ENCODE measurements at regions not wholly inside any gene's neighbourhood (a gene's known extent, or its start where the extent isn't known, plus 50 kb on each side); places are given as distances from the start of the nearest gene placed in this dataset.

- DNase-seq (ENCODE audit: low read depth in 2 of 2), result no peak
- TF ChIP-seq, protein P1, sequence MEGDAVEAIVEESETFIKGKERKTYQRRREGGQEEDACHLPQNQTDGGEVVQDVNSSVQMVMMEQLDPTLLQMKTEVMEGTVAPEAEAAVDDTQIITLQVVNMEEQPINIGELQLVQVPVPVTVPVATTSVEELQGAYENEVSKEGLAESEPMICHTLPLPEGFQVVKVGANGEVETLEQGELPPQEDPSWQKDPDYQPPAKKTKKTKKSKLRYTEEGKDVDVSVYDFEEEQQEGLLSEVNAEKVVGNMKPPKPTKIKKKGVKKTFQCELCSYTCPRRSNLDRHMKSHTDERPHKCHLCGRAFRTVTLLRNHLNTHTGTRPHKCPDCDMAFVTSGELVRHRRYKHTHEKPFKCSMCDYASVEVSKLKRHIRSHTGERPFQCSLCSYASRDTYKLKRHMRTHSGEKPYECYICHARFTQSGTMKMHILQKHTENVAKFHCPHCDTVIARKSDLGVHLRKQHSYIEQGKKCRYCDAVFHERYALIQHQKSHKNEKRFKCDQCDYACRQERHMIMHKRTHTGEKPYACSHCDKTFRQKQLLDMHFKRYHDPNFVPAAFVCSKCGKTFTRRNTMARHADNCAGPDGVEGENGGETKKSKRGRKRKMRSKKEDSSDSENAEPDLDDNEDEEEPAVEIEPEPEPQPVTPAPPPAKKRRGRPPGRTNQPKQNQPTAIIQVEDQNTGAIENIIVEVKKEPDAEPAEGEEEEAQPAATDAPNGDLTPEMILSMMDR (IDR thresholded peaks at IDR 0.05; ENCODE audit: low read depth, low read length), result no peak
- H3K4me3 ChIP-seq (replicated peaks in 1 of 2; ENCODE audit: low read depth in 2 of 2, low read length in 2 of 2), result no peak overlapping the region
Observed at GRCh38 chr11:71383461-71383860, 64.7 kb downstream of the DHCR7 start.

- TF ChIP-seq, protein P1 (IDR thresholded peaks at IDR 0.05; ENCODE audit: low read depth, low read length), result no peak
- no peak overlapping the region for H3K4me3 ChIP-seq (replicated peaks in 1 of 2; ENCODE audit: low read depth in 2 of 2, low read length in 2 of 2)
- no peak for DNase-seq (ENCODE audit: low read depth in 2 of 2)
Observed at GRCh38 chr11:71381781-71382505, 66.2 kb downstream of the DHCR7 start.

DNA sequence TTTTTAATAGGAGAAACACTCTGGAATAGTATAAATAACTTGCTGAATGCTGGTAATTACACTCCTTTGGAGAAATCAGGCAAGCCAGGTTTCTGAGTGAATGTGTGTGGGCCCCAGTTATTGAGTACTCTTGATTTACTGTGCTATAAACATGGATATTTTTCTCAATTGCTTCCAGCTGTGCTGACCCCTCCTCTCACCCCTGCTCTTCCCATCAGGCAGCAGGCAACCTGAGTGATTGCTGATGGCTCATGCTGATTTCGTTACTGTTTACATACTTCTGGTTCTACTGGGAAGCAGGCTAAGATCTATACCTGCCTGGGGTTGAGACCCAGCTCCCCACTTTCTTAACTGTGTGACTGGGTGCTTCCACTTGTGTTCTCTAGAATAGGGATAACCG, 68.5 kb downstream of the DHCR7 start:
- no peak for DNase-seq (ENCODE audit: low read depth in 2 of 2)
- H3K4me3 ChIP-seq (replicated peaks in 1 of 2; ENCODE audit: low read depth in 2 of 2, low read length in 2 of 2), result no peak overlapping the region
- TF ChIP-seq, protein P1 (IDR thresholded peaks at IDR 0.05; ENCODE audit: low read depth, low read length), result no peak

DNA sequence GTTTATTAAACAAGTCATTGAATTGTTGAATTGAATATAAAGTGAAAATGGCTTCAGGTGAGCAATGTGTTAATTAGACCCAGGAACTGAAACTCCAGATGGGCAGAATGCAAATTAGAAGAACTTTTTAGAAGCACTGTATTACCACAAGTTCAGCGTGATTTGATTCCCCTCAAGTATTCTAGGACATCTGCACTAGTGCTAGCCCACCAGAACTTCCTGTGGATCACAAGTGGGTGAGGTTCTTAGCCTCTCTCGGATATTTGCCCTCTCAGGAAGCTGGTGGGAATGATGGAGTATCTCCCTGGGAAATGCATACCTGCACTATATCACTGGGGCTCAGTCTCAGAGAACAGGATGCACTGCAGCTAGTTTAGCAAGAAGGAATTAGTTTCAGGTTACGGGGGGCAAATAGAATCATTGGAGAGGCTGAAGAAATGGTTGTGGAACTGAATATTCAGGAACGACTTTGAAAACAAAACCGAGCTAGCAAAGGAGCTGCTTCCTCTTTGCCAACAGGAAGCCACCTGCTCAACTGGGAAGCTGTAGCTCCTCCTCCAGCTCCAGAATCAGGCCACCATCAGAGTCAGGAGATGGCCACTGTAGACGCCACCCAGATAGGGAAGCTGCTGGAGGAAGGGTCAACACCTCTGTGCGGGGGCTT, 74.3 kb downstream of the DHCR7 start:
- TF ChIP-seq, protein P1 (IDR thresholded peaks at IDR 0.05; ENCODE audit: low read depth, low read length), result no peak
- H3K4me3 ChIP-seq (replicated peaks in 1 of 2; ENCODE audit: low read depth in 2 of 2, low read length in 2 of 2), result no peak overlapping the region
- DNase-seq (ENCODE audit: low read depth in 2 of 2), result no peak

DNA sequence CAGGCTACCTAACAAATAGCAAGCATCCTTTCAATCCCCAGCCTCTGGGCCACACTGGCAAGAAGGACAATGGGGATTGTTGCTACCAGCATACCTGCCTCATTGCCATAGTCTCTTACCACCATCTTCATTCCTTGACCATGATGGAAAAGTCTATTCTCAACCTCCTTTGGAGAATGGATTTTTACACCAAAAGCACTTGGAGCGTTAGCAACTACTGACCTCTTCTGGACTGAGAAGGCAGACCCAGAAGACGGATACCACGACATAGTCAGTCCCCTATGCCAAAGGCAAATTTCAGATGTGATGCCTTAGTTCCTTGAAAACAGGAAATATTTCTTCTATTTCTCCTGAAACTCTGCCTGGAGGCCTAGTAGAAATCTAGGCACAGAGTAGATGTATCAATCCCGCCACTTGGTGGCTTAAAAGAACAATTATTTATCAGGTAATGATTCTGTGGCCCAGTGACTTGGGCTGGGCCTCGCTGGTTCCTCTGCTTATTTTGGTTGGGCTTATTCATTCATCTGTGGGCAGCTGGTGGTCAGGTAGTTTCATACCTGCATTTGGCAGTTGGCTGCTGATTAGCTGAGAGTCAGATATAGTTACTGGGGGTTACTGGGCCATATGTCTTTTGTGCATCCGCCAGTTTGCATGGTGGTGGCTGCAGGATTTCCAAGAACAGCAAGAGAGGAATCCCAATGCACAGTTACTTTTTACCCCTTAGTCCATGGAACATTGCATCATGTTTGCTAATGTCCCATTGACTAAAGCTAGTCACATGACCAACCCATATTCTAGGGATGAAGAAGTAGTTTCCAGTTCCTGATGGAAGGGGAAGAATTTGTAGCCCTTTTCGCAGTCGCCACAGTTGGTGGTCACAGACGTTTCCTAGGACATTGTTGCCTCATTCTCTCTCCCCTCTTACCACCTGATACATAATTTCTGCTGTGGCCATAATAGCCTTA, 75.2 kb downstream of the DHCR7 start:
- no peak overlapping the region for H3K4me3 ChIP-seq (replicated peaks in 1 of 2; ENCODE audit: low read depth in 2 of 2, low read length in 2 of 2)
- DNase-seq (ENCODE audit: low read depth in 2 of 2), result peak; percentile 36 to 43
- TF ChIP-seq, protein P1 (IDR thresholded peaks at IDR 0.05; ENCODE audit: low read depth, low read length), result peak; percentile 35

- TF ChIP-seq, protein P1 (IDR thresholded peaks at IDR 0.05; ENCODE audit: low read depth, low read length), result no peak
- no peak for DNase-seq (ENCODE audit: low read depth in 2 of 2)
- no peak overlapping the region for H3K4me3 ChIP-seq (replicated peaks in 1 of 2; ENCODE audit: low read depth in 2 of 2, low read length in 2 of 2)
Observed at GRCh38 chr11:71371674-71372069, 76.5 kb downstream of the DHCR7 start.
